ENCODE measurements at regions not wholly inside any gene's neighbourhood (a gene's known extent, or its start where the extent isn't known, plus 50 kb on each side); places are given as distances from the start of the nearest gene placed in this dataset.

GRCh38 chr2:75870651-75871137, 160.0 kb upstream of the GCFC2 start:
- H3K79me2 ChIP-seq (ENCODE audit: insufficient read depth), result no peaks in the 10 kb centered on the region
- H3K9me3 ChIP-seq, result no peaks in the 10 kb centered on the region
- H3K9me2 ChIP-seq, result no peaks in the 10 kb centered on the region
- H3K4me2 ChIP-seq, result no peak overlapping the region
- H3F3A ChIP-seq (replicated peaks; ENCODE audit: insufficient read depth), result no peaks in the 10 kb centered on the region
- H2AFZ ChIP-seq (ENCODE audit: low read depth), result no peak overlapping the region
- no peak for DNase-seq
- 29% methylated on average over 6 of the region's 6 CpGs for WGBS (ENCODE audit: low lambda C conversion rate)
- no peak for TF ChIP-seq GABPA (IDR thresholded peaks at IDR 0.05; ENCODE audit: low read depth)
- TF ChIP-seq EP300 (IDR thresholded peaks at IDR 0.05; ENCODE audit: borderline replicate concordance in 1 of 2, low read depth in 1 of 2, low read length in 1 of 2), result no peak
- TF ChIP-seq TEAD4 (IDR thresholded peaks at IDR 0.05; ENCODE audit: borderline replicate concordance, insufficient read depth), result no peak
- no peak for TF ChIP-seq USF2 (IDR thresholded peaks at IDR 0.05; ENCODE audit: borderline replicate concordance, low read depth, low read length)
- TF ChIP-seq PBX3 (IDR thresholded peaks at IDR 0.05), result no peak
- no peak for TF ChIP-seq SMC3 (IDR thresholded peaks at IDR 0.05; ENCODE audit: low read depth, low read length)
- no peak for TF ChIP-seq EZH2phosphoT487 (IDR thresholded peaks at IDR 0.05; ENCODE audit: borderline replicate concordance, low read depth)
- no peak for TF ChIP-seq GATA2 (CRISPR knock-in tag; IDR thresholded peaks at IDR 0.05)
- no peak for TF ChIP-seq USF1 (IDR thresholded peaks at IDR 0.05; ENCODE audit: borderline replicate concordance, low read depth)
- no peaks in the 10 kb centered on the region for H3K36me3 ChIP-seq (replicated peaks in 1 of 2; ENCODE audit: control insufficient read depth in 1 of 2, insufficient read depth in 2 of 2, low read length in 1 of 2)
- H3K4me3 ChIP-seq (ENCODE audit: low read depth in 2 of 2, low read length in 1 of 2), result no peak overlapping the region
- ChIA-PET CTCF (interaction anchor here (0.9 kb wide), 1 partner anchor 9 kb away, joined by 4 read pairs; no protein-coding TSS in a partner anchor), POLR2A (no interaction called here)
- no peak overlapping the region for H3K9ac ChIP-seq
- H4K20me1 ChIP-seq (ENCODE audit: insufficient read depth), result no peaks in the 10 kb centered on the region
- no peaks in the 10 kb centered on the region for H3K27me3 ChIP-seq (ENCODE audit: insufficient read depth)
- H3K4me1 ChIP-seq (ENCODE audit: control insufficient read depth in 1 of 2, insufficient read depth in 2 of 2, low read depth in 1 of 2, low read length in 1 of 2), result no peaks in the 10 kb centered on the region
- no peak overlapping the region for H3K27ac ChIP-seq (ENCODE audit: low read depth in 2 of 2, low read length in 1 of 2)

- TF ChIP-seq SMC3 (IDR thresholded peaks at IDR 0.05; ENCODE audit: low read depth, low read length) (no peak), FOXJ3 (CRISPR knock-in tag; IDR thresholded peaks at IDR 0.05) (no peak), EP300 (IDR thresholded peaks at IDR 0.05; ENCODE audit: borderline replicate concordance in 1 of 2, low read depth in 1 of 2, low read length in 1 of 2) (no peak), ZBTB33 (IDR thresholded peaks at IDR 0.05; ENCODE audit: borderline replicate concordance, low read depth) (no peak), RFX5 (IDR thresholded peaks at IDR 0.05; ENCODE audit: low read length) (no peak), GATA2 (CRISPR knock-in tag; IDR thresholded peaks at IDR 0.05) (no peak), IRF3 (IDR thresholded peaks at IDR 0.05; ENCODE audit: low read depth, low read length) (no peak), FOSL2 (IDR thresholded peaks at IDR 0.05; ENCODE audit: borderline replicate concordance, low read depth) (no peak), JUND (IDR thresholded peaks at IDR 0.05) (no peak), CHD2 (IDR thresholded peaks at IDR 0.05; ENCODE audit: low read length, partially characterized antibody) (no peak), MAX (IDR thresholded peaks at IDR 0.05; ENCODE audit: low read depth) (no peak), PBX3 (IDR thresholded peaks at IDR 0.05) (no peak)
- no peak overlapping the region for H3K4me3 ChIP-seq (ENCODE audit: low read depth in 2 of 2, low read length in 1 of 2)
These were observed 159.4 kb upstream of the GCFC2 start for GRCh38 chr2:75870133-75870532.

More at GRCh38 chr2:75870133-75870532, 159.4 kb upstream of the GCFC2 start:
- H3K9me3 ChIP-seq, result no peaks in the 10 kb centered on the region
- no peaks in the 10 kb centered on the region for H3K36me3 ChIP-seq (replicated peaks in 1 of 2; ENCODE audit: control insufficient read depth in 1 of 2, insufficient read depth in 2 of 2, low read length in 1 of 2)
- no peaks in the 10 kb centered on the region for H3F3A ChIP-seq (replicated peaks; ENCODE audit: insufficient read depth)
- H2AFZ ChIP-seq (ENCODE audit: low read depth), result no peak overlapping the region; the same call in 1 of the 2 replicates
- H4K20me1 ChIP-seq (ENCODE audit: insufficient read depth), result no peaks in the 10 kb centered on the region
- WGBS (ENCODE audit: low lambda C conversion rate), result 52% methylated on average over 4 of the region's 4 CpGs
- ChIA-PET POLR2A (no interaction called here), CTCF (interaction anchor here (0.9 kb wide), 1 partner anchor 10 kb away, joined by 4 read pairs; no protein-coding TSS in a partner anchor)
- H3K4me2 ChIP-seq, result no peak overlapping the region
- no peak overlapping the region for H3K9ac ChIP-seq
- H3K27me3 ChIP-seq (ENCODE audit: insufficient read depth), result no peaks in the 10 kb centered on the region
- no peaks in the 10 kb centered on the region for H3K79me2 ChIP-seq (ENCODE audit: insufficient read depth)
- no peak overlapping the region for H3K27ac ChIP-seq (ENCODE audit: low read depth in 2 of 2, low read length in 1 of 2)
- H3K9me2 ChIP-seq, result no peaks in the 10 kb centered on the region
- no peak for DNase-seq
- no peaks in the 10 kb centered on the region for H3K4me1 ChIP-seq (ENCODE audit: control insufficient read depth in 1 of 2, insufficient read depth in 2 of 2, low read depth in 1 of 2, low read length in 1 of 2)
